ENCODE measurements at regions not wholly inside any gene's neighbourhood (a gene's known extent, or its start where the extent isn't known, plus 50 kb on each side); places are given as distances from the start of the nearest gene placed in this dataset.

GRCh38 chr1:105730701-105731100, 1325.8 kb upstream of the PRMT6 start:
- TF ChIP-seq, protein P1, sequence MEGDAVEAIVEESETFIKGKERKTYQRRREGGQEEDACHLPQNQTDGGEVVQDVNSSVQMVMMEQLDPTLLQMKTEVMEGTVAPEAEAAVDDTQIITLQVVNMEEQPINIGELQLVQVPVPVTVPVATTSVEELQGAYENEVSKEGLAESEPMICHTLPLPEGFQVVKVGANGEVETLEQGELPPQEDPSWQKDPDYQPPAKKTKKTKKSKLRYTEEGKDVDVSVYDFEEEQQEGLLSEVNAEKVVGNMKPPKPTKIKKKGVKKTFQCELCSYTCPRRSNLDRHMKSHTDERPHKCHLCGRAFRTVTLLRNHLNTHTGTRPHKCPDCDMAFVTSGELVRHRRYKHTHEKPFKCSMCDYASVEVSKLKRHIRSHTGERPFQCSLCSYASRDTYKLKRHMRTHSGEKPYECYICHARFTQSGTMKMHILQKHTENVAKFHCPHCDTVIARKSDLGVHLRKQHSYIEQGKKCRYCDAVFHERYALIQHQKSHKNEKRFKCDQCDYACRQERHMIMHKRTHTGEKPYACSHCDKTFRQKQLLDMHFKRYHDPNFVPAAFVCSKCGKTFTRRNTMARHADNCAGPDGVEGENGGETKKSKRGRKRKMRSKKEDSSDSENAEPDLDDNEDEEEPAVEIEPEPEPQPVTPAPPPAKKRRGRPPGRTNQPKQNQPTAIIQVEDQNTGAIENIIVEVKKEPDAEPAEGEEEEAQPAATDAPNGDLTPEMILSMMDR (IDR thresholded peaks at IDR 0.05; ENCODE audit: borderline replicate concordance, extremely low read depth, low read length, poor library complexity, severe bottlenecking): no peak
- TF ChIP-seq EZH2 (IDR thresholded peaks at IDR 0.05; ENCODE audit: borderline replicate concordance, low read depth, low read length, severe bottlenecking): no peak
